ENCODE measurements at regions not wholly inside any gene's neighbourhood (a gene's known extent, or its start where the extent isn't known, plus 50 kb on each side); places are given as distances from the start of the nearest gene placed in this dataset.

GRCh38 chr17:79326814-79327213 is 252.2 kb downstream of the ENGASE start:
- Histone ChIP-seq H3K79me2 (ENCODE audit: insufficient read depth, low read length) (no peaks in the 10 kb centered on the region), H3K9ac (ENCODE audit: low read depth, low read length) (no peak overlapping the region), H3K36me3 (ENCODE audit: insufficient read depth, low read length) (no peaks in the 10 kb centered on the region), H3K27ac (ENCODE audit: low read length) (no peak overlapping the region), H3K27me3 (ENCODE audit: insufficient read depth, low read length, poor library complexity) (no peaks in the 10 kb centered on the region), H3K4me1 (ENCODE audit: insufficient read depth, low read length) (no peaks in the 10 kb centered on the region), H2AFZ (ENCODE audit: low read depth, low read length) (no peak overlapping the region), H3K4me2 (ENCODE audit: insufficient read depth, low read length) (no peak overlapping the region), H4K20me1 (ENCODE audit: insufficient read depth, low read length) (peaks cover 43% of the 10 kb centered on the region), H3K9me3 (ENCODE audit: insufficient read depth, low read length, severe bottlenecking) (no peaks in the 10 kb centered on the region), H3K4me3 (ENCODE audit: low read depth in 1 of 2, low read length in 2 of 2) (no peak overlapping the region)
- DNase-seq (no peak), ATAC-seq (ENCODE audit: insufficient read depth, low read depth) (no peak)
- TF ChIP-seq, protein P1, sequence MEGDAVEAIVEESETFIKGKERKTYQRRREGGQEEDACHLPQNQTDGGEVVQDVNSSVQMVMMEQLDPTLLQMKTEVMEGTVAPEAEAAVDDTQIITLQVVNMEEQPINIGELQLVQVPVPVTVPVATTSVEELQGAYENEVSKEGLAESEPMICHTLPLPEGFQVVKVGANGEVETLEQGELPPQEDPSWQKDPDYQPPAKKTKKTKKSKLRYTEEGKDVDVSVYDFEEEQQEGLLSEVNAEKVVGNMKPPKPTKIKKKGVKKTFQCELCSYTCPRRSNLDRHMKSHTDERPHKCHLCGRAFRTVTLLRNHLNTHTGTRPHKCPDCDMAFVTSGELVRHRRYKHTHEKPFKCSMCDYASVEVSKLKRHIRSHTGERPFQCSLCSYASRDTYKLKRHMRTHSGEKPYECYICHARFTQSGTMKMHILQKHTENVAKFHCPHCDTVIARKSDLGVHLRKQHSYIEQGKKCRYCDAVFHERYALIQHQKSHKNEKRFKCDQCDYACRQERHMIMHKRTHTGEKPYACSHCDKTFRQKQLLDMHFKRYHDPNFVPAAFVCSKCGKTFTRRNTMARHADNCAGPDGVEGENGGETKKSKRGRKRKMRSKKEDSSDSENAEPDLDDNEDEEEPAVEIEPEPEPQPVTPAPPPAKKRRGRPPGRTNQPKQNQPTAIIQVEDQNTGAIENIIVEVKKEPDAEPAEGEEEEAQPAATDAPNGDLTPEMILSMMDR (IDR thresholded peaks at IDR 0.05; ENCODE audit: borderline replicate concordance, extremely low read depth, low read length, poor library complexity, severe bottlenecking), result no peak
- TF ChIP-seq EZH2 (IDR thresholded peaks at IDR 0.05; ENCODE audit: borderline replicate concordance, low read depth, low read length, severe bottlenecking), result no peak

DNA sequence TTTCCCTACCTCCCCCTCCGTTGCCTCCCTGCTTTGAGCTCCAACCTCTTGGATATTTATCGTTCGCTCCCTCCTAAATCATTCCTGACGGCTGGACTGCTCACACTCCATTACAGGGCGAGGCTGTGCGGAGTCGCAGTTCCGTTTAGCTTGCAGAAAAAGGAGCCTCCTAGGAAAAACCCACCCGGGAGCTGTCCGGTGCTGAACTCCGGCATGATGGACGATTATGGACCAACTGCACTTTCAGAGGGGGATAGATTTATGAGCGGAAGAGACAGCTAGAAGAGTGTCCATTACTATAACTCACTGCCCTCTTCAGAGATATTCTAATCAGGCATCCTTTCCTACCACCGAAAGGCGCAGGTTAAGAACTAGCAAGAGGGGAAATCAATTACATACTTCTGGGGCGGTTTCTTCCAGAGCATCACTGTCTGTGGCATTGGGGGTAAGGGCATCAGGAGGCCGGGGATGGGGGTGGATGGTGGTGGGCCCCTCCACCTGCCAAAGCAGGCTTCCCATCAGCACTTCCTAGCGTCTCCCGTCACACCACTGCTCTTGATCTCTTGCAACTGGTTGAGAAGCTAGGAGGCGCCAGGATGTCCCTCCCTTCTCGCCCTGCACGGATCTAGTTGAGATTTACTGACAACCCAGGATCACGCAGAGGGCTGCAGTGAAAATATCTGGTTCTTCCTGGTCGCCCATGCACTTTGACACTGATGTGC is 251.2 kb downstream of the ENGASE start:
- Histone ChIP-seq H3K9me3 (ENCODE audit: insufficient read depth, low read length, severe bottlenecking) (no peaks in the 10 kb centered on the region), H3K9ac (ENCODE audit: low read depth, low read length) (no peak overlapping the region), H3K27me3 (ENCODE audit: insufficient read depth, low read length, poor library complexity) (no peaks in the 10 kb centered on the region), H4K20me1 (ENCODE audit: insufficient read depth, low read length) (peaks cover 36% of the 10 kb centered on the region), H3K36me3 (ENCODE audit: insufficient read depth, low read length) (no peaks in the 10 kb centered on the region), H2AFZ (ENCODE audit: low read depth, low read length) (no peak overlapping the region), H3K27ac (ENCODE audit: low read length) (no peak overlapping the region), H3K4me1 (ENCODE audit: insufficient read depth, low read length) (no peaks in the 10 kb centered on the region), H3K79me2 (ENCODE audit: insufficient read depth, low read length) (no peaks in the 10 kb centered on the region), H3K4me2 (ENCODE audit: insufficient read depth, low read length) (no peak overlapping the region), H3K4me3 (ENCODE audit: low read depth in 1 of 2, low read length in 2 of 2) (no peak overlapping the region)
- no peak for TF ChIP-seq EZH2 (IDR thresholded peaks at IDR 0.05; ENCODE audit: borderline replicate concordance, low read depth, low read length, severe bottlenecking)
- TF ChIP-seq, protein P1 (IDR thresholded peaks at IDR 0.05; ENCODE audit: borderline replicate concordance, extremely low read depth, low read length, poor library complexity, severe bottlenecking), result no peak
- DNase-seq, result peak; percentile 31
- ATAC-seq (ENCODE audit: insufficient read depth, low read depth), result no peak

DNA sequence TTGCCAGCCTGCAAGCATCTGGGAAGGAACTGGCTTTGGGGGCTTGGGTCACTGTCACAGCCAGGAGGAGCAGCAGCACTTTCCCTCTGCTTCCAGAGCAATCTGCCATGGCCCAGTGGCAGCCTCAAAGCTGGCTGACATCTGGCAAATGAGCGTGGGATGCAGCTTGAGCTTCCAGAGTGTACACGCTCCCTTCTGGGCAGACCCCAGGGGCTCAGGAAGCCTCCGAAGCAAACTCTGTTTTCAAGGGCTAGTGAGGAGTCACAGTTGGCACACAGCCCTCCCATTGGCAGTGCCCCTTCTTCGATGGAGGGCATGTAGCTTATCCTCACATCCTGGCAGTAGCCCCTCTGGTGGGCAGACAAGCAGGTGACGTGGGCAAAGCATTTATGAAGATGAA is 249.6 kb downstream of the ENGASE start:
- Histone ChIP-seq H2AFZ (ENCODE audit: low read depth, low read length) (no peak overlapping the region), H3K4me2 (ENCODE audit: insufficient read depth, low read length) (no peak overlapping the region), H3K27ac (ENCODE audit: low read length) (no peak overlapping the region), H3K79me2 (ENCODE audit: insufficient read depth, low read length) (no peaks in the 10 kb centered on the region), H3K4me3 (ENCODE audit: low read depth in 1 of 2, low read length in 2 of 2) (no peak overlapping the region), H3K4me1 (ENCODE audit: insufficient read depth, low read length) (no peaks in the 10 kb centered on the region), H3K9me3 (ENCODE audit: insufficient read depth, low read length, severe bottlenecking) (no peaks in the 10 kb centered on the region), H3K36me3 (ENCODE audit: insufficient read depth, low read length) (no peaks in the 10 kb centered on the region), H3K27me3 (ENCODE audit: insufficient read depth, low read length, poor library complexity) (no peaks in the 10 kb centered on the region), H4K20me1 (ENCODE audit: insufficient read depth, low read length) (peaks cover 36% of the 10 kb centered on the region), H3K9ac (ENCODE audit: low read depth, low read length) (no peak overlapping the region)
- DNase-seq (no peak), ATAC-seq (ENCODE audit: insufficient read depth, low read depth) (no peak)
- TF ChIP-seq, protein P1 (IDR thresholded peaks at IDR 0.05; ENCODE audit: borderline replicate concordance, extremely low read depth, low read length, poor library complexity, severe bottlenecking), result no peak
- no peak for TF ChIP-seq EZH2 (IDR thresholded peaks at IDR 0.05; ENCODE audit: borderline replicate concordance, low read depth, low read length, severe bottlenecking)

Data from DND-41 (cell line).